NCI-H128 (cell line): ENCODE measurements at regions not wholly inside any gene's neighbourhood (a gene's known extent, or its start where the extent isn't known, plus 50 kb on each side); places are given as distances from the start of the nearest gene placed in this dataset.
"Not testable (repeated sequence)": the region's sequence is repeated elsewhere in the genome, so short reads cannot be mapped to it uniquely, and the experiment has no call there.

Experiments used
- DNase-seq: peaks from one replicate; lab custom pipeline; 2025; ENCODE audit not compliant: unreplicated experiment; lab: John Stamatoyannopoulos, UW

DNA sequence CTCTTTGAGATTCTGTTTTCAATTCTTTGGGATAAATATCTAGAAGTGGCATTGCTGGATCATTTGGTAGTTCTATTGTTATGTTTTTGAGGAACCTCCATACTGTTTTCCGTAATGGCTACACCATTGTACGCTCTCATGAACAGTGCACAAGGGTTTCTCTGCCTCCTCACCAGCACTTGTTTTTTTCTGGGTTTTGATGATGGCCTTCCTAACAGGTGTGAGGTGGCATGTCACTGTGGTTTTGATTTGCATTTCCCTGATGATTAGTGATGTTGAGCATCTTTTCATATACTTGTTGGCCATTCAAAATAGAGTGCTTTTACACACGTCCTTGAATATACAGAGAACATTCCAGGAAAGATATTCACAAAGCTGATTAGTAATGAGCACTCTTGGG is 86.8 kb upstream of the ADORA2B start:
- DNase-seq = not testable (repeated sequence)

DNA sequence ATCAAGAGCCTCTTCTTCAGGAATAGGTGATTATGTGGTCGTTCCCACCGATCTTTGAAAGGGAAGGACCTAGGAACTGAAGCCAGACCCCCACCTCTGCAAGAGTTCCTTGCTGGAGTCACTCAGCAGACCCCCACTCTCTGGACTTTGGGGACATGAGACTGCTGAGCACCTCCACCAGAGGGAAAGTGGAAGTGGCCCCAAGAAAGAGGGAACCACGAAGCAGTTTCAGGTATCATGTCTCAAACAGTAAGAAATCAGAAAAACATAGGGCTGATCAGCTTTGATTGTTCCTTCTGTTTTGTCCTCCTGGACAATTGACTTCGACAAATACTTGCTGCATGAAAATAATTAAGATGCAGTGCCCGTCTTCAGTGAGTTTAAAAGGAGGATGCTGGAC is 84.2 kb upstream of the ADORA2B start:
- DNase-seq = not testable (repeated sequence)

DNA sequence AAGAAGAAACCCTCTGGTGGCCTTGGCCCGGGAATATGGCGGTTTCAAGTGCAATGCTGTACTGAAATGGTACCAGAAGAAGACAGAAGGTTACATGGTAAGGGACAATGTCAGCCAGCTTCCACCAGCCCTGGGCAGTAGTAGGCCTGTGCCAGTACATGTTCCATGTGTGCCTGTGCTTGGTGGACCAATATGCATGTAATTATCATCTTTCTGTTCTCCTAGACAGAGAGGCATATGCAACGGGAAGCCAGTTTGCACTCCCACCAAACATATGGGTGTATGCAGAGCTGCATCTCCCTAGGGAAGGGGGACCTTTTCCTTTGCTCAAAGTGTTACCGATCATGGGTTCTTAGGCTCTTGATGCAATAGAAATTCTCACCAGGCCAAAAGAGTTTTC is 80.9 kb upstream of the ADORA2B start:
- DNase-seq = not testable (repeated sequence)

DNA sequence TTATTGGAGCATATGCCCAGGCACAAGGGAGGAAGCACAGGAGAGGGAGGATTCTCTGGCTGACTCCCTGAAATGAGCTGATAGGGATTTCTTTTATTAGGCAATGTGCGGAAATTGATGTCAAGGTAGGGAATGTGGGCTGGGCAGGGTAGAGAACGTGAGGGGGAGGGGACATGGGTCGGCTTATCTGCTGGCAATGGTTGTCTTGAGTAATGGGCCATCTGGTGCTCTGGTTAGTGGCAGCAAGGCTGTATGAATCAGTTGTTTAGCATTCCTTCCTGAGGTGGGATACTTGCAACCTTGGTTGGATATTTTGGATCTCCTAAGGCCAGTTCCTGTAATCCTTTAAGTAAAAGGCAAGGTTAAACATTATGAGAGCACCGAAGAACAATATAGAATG is 80.5 kb upstream of the ADORA2B start:
- DNase-seq = not testable (repeated sequence)

DNA sequence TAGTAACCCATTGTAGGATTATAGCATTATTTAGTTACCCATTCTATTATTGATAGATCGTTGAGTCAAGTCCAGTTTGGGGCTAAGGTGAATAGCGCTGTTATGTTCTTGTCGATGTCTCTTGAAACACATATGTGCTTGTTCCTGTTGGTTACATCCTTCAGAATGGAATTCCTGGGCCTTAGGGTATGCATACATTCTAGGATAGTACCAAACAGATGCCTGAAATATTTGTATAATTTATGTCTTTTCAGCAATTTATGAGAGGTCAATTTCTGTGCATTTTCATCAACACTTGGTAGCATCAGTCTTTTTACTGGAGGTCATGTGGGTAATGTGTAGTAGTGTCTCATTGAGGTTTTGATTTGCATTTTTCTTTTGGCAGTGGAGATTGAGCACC is 78.9 kb upstream of the ADORA2B start:
- not testable (repeated sequence) for DNase-seq

DNA sequence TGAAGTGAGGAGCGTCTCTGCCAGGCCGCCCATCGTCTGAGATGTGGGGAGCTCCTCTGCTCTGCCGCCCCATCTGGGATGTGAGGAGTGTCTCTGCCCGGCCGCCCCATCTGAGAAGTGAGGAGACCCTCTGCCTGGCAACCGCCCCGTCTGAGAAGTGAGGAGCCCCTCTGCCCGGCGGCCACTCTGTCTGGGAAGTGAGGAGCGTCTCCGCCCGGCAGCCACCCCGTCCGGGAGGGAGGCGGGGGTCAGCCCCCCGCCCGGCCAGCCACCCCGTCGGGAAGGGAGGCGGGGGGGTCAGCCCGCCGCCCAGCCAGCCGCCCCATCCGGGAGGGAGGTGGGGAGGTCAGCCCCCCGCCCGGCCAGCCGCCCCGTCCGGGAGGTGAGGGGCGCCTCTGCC is 77.6 kb upstream of the ADORA2B start:
- not testable (repeated sequence) for DNase-seq

DNA sequence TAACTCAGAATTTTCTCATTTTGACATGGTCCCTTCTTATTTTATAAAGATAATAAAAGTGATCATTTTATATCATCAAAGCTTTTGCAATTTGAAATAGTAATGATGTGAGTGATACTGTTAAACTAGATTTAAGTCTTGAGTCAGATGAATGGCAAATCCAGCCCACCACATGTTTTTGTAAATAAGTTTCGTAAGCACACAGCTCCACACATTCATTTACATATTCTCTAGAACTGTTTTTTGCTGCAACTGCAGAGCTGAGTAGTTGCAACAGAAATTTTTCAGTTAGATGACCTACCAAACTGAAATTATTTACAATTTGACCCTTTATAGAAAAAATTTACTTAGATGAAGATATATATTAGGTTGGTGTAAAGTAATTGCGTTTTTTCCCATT is 75.1 kb upstream of the ADORA2B start:
- not testable (repeated sequence) for DNase-seq

DNA sequence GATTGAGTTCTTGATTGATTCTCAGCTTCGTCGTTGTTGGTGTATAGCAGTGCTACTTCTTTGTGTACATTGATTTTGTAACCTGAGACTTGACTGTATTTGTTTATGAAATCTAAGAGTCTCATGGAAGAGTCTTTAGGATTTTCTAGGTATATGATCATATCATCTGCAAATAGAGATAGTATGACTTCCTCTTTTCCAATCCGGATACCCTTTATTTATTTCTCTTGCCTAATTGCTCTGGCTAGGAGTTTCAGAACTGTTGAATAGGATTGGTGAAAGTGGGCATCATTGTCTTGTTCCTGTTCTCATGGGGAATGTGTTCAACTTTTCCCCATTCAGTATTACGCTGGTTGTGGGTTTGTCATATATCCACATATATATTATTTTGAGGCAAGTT is 72.3 kb upstream of the ADORA2B start:
- DNase-seq = not testable (repeated sequence)

DNA sequence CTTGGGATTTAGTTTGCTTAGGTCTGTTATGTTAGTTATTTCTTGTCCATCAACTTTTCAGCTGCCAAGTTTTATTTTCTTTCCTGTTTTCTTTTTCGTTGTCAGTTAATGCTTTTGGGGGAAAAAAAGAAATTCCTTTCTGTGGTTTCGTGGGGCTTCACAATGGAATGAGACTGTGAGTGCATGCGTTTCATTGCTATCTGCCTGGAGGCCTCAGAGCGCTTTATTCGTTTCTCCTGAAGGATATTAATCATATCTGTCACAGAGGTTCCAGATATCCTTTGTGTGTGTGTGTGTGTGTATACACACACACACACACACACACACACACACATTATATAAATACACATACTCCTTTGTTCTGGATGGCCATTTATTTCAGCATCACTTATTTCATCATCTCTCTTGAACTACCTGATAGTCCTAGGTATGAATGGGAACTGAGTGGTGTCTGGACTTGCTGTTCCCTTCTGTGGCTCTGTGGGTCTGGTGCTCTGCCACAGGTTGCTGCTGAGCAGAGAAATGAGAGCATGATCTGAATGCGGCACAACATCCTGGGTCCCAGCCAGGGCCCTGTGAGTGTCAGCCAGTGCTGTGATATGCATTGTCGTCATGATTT is 66.9 kb upstream of the ADORA2B start:
- not testable (repeated sequence) for DNase-seq

DNA sequence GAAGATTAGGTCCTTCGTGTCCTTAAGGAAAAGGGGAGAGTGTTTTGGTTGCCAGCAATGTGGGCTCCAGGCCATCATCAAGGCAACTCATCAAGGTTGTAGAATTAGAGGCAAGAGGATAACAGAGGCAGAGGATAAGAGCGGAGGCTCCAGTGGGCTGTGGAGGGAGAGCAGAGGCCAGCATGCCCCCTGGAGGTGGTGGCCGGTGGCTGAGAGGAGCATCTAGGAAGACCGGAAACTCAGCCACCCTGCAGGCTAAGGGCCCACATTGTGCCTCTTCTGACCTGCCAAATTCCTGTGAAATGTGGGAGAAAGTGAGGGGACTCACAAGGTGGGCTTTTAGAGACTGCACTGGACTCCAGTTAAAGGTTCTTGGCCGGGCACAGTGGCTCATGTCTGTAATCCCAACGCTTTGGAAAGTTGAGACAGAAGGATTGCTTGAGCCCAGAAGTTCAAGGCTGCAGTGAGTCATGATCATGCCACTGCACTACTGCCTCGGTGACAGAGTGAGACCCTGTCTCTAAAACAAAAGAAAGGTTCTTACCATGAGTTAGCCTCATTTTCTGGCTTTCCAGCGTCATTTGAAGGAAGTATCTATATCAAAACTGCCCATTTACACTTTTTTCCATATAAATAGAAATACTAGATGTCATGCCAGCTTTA is 62.7 kb upstream of the ADORA2B start:
- DNase-seq = no peak

DNA sequence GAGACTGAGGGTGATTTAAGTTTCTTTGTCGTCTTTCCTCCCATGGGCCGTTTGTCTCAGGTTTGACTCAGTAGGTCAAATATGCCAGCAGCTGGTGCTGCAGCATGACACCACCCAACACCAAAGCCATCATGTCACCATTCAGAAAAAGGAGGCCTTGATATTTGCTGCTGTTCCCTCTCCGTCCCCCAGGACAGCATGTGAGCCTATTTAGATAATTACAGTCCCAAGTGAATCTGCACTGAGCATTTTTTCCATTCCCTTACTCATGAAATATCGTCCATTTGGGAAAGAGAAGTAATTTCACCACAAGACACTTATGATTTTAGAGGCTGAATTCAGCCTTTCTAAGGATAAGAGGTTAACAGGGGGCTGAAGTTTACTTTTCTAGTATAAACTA is 62.2 kb upstream of the ADORA2B start:
- DNase-seq = no peak

DNA sequence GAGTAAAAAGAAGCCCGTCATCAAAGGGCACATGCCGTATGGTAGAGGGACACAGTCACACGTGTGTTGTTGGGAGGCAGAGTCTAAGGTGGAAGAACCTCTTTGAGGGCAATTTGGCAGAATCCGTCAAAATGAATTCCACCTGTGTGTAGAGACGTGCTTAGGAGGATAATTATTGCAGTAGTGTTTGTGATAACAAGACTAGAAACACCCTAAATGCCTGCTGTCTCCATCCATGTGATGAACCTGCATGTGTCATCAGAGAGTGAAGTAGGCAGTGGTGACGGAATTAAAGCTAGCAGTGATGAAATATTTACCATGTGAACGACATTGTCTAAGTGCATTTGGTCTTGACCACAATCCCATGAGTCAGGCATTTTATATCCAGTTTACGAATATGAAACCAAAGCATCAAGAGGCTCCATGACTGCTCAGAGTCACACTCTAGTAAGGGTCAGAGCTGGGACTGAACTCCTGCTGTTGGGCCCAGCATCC is 61.3 kb upstream of the ADORA2B start:
- DNase-seq = no peak

DNA sequence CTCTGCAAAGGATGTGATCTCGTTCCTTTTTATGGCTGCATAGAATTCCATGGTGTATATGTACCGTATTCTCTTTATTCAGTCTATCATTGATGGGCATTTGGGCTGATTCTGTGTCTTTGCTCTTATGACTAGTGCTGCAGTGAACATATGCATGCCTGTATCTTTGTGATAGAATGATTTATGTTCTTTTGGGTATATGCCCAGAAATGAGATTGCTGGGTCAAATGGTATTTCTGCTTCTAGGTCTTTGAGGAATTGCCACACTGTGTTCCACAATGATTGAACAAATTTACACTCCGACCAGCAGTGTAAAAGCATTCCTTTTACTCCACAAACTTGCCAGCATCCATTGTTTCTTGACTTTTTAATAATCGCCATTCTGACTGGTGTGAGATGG is 60.2 kb upstream of the ADORA2B start:
- no peak for DNase-seq

DNA sequence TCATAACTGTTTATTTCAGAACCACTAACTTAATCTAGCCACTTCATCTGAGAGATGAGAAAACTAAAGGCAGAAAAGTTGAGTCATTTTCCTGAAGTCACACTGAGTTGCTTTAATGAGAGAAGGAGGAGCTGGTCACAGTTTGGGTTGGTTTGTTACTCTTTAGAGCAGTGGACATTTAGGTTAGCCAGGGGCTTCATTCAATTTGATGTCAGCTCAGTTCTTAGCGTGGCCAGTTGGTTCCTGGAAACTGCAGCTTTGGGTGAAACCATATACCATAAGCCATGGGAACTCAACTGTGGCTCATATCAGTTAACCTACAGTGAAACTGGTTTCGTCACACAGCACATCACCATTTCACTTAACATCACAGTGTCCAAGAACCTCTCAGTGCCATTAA is 59.2 kb upstream of the ADORA2B start:
- no peak for DNase-seq

DNA sequence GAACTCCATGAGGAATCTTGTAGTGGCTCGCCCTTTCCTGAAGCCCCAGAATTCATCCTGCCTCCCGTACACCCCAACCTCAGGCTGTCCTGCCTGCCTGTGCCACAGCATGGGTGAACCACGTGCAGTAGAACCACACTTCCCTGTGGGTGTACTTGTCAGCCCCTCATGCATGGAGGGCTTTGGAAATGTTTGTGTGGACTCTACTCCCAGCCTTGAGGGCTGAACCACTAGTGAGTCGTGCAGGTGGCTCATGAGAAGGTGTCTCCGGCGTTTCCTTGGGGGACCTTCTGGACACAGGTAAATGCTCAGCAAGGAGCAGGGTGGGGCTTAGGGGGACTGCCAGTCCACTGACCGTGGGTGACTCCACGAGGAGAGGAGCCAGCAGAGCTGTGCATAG is 58.7 kb upstream of the ADORA2B start:
- DNase-seq = no peak

DNA sequence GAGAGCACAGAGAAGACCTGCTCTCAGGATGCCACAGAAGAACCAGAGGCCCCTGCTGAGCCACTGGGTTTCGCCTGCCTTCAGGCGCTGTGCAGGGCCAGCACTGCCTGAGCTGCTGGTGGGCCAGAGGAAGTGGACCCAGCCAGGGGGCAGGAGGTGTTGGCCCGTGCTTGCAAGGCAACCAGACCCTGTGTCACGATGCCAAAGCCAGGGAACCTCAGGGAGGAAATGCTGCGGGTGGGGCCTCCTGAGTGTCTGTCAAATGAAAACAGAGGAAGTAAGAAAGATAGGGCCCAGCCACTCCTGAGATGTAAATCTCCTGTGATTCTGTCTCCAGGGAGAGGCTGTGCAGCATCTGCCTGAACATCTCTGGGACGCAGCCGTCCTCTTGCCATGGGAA is 58.1 kb upstream of the ADORA2B start:
- no peak for DNase-seq

DNA sequence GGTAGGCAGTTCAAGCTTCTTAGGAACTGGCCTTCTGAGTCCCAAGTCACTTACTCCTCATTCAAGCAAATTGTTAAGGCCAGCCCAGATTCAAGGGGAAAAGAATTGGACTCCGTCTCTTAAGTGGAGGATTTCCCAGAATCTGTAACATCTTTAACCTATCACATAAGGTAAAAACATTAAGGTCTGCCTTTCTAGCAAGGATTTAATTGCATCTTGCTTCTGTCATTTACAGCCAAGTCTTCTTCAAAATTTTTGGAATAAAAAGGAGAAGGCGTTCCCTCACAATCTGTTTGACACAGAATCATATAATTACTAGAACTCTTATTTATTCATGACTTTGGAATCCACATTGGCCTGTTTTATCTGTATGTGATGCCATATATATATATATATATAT is 56.5 kb upstream of the ADORA2B start:
- DNase-seq = no peak

DNA sequence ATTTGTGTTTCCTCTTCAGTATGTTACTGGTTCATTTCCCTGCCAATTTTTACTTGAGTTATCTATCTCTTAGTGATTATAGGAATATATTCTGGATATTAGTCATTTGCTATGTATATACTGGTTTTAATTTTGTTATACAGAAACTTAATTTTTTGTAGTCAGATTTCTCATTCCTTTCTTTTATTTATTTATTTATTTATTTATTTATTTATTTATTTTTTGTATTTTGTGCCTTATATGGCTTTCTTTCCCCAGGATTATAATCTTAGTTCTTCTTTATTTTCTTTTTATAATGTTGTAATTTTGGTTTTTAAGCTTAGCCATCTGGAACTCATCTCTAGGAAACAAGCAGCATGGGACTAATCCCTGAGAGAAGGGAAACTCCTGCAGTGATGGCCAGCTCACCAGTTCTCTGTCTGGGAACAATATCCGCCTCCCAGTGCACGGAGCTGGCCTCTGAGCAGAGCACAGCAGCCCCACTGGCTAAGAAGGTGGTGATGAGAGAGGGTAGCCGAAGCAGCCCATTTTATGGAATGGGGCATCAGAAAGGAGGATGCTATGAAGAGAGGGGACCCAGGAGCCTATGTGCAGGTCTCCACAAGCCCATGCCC is 54.5 kb upstream of the ADORA2B start:
- no peak for DNase-seq

DNA sequence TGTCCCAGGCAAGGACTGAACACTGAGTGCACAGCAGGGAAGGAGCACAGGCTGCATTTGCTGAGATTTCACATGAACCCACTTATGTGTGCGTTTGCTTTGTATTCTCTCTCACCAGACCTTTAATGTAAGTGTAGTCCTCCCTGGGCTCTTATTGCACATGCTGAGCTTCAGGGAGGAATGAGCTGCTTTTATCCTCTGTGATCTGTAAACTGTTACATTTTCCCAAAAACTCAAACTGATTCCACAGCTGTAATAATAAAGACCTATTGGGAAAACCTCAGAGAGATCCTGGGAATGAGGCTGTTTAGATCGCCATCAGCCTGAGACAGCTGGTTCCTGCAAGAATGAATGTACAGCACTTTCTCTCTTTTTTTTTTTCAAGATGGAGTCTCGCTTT is 53.6 kb upstream of the ADORA2B start:
- DNase-seq = no peak

DNA sequence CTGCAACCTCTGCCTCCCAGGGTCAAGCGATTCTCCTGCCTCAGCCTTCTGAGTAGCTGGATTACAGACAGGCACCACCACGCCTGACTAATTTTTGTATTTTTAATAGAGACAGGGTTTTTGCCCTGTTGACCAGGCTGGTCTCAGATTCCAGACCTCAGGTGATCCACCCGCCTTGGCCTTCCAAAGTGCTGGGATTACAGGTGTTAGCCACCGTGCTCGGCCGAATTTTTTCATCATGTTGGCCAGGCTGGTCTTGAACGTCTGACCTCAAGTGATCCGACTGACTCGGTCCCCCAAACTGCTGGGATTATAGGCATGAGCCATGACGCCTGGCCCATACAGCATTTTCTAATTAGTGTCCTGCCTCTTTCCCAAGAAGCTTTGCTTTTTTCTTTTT is 52.7 kb upstream of the ADORA2B start:
- DNase-seq = no peak

DNA sequence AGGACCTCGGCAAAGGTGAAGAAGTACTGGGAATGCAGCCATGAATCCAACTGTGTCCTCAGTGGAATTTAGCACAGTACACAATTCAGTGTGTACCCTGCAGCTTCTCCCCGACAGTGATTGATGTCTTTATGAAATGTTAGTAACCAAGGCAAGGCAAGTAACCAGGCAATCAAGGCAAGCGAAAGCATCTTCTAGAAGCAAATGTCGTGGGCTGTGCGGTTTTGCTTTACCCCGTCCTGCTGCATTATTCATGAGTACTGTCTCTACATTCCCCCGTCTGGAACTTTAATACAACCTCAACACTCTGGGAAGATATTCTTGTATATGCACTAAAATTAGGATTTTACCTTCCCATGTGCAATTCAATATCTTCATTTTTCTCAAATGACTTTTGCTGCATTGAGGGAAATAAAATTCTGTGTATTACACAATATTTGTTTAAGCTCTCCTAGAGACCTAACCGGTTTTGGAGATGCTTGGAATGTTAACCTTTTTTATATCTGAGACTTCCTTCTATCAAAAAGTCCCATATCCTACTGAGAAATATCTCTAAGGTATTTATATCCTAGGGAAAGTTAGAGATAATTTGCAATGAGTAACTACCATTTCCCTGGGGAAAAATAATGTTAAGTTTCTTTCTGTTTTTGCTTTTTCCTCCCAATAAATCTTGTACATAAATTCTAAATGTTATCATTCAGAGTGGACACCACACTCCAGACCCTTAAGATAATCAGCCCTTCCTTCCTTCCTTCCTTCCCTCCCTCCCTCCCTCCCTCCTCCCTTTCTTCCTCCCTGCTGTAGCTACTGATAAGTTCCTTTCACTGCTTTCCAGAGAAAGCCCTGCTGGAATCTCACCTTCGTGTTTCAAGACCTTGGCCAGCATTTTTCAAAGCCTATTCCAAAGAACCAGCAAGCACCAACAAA is 51.9 kb upstream of the ADORA2B start:
- no peak for DNase-seq
